ENCODE measurements at regions not wholly inside any gene's neighbourhood (a gene's known extent, or its start where the extent isn't known, plus 50 kb on each side); places are given as distances from the start of the nearest gene placed in this dataset.

- H3K18ac ChIP-seq (ENCODE audit: insufficient read length, low read depth, low read length): no peak overlapping the region
- H3K4me1 ChIP-seq (ENCODE audit: insufficient read depth, low read length): peaks cover 6% of the 10 kb centered on the region; the same call in 1 of the 2 replicates
- no peak overlapping the region for H2BK12ac ChIP-seq (ENCODE audit: insufficient read length, low read depth, low read length)
- H4K8ac ChIP-seq (replicated peaks; ENCODE audit: insufficient read length, low read depth, low read length): no peak overlapping the region
- no peak overlapping the region for H3K14ac ChIP-seq (ENCODE audit: insufficient read depth, low read length)
- no peak overlapping the region for H3K27ac ChIP-seq (ENCODE audit: insufficient read length, low read depth, low read length)
- no peak overlapping the region for H2BK20ac ChIP-seq (ENCODE audit: low read depth, low read length, poor library complexity, severe bottlenecking)
- H4K5ac ChIP-seq (ENCODE audit: insufficient read length, low read depth, low read length): no peak overlapping the region
- no peak overlapping the region for H3K9ac ChIP-seq (ENCODE audit: extremely low read depth, insufficient read length, low read length)
- peaks cover 6% of the 10 kb centered on the region for H3K27me3 Mint-ChIP-seq (ENCODE audit: low read depth)
- H3T11ph ChIP-seq (ENCODE audit: low read length): no peak overlapping the region
- H3K9me3 Mint-ChIP-seq: no peaks in the 10 kb centered on the region; a peak in 2 of 5 replicates
- H2BK5ac ChIP-seq (ENCODE audit: insufficient read length, low read length): no peak overlapping the region
- no peaks in the 10 kb centered on the region for H3K23me2 ChIP-seq (ENCODE audit: insufficient read length, low read depth, low read length, poor library complexity, severe bottlenecking)
- no peak overlapping the region for H2BK15ac ChIP-seq (ENCODE audit: low read depth, low read length)
- H3K4me1 Mint-ChIP-seq: peaks cover 10 to 17% of the 10 kb centered on the region in 2 experiments
- H2AK5ac ChIP-seq (ENCODE audit: insufficient read length, low read length): no peak overlapping the region
- no peak overlapping the region for H3K27ac Mint-ChIP-seq
- H2BK120ac ChIP-seq (ENCODE audit: low read depth, low read length, poor library complexity, severe bottlenecking): no peak overlapping the region
- no peak for DNase-seq
- no peak overlapping the region for H3K4me3 Mint-ChIP-seq
- H3K56ac ChIP-seq (ENCODE audit: insufficient read length, low read depth, low read length): no peak overlapping the region
- no peak overlapping the region for H4K91ac ChIP-seq (ENCODE audit: insufficient read length, low read depth, low read length)
- H3K79me1 ChIP-seq (ENCODE audit: insufficient read depth, low read depth, low read length, poor library complexity, severe bottlenecking): no peaks in the 10 kb centered on the region
- H4K20me1 ChIP-seq (ENCODE audit: control insufficient read depth, insufficient read depth, insufficient read length): no peaks in the 10 kb centered on the region
- no peaks in the 10 kb centered on the region for H3K79me2 ChIP-seq (ENCODE audit: insufficient read depth, low read length)
- H3K27me3 ChIP-seq (ENCODE audit: insufficient read depth, low read length): peaks cover 2% of the 10 kb centered on the region; the same call in 1 of the 2 replicates
- H3K36me3 Mint-ChIP-seq (ENCODE audit: insufficient read depth in 1 of 3, low read depth in 3 of 3): peaks cover 0 to 6% (median 0%) of the 10 kb centered on the region in 3 experiments; a peak in 1 of 7 replicates
- TF ChIP-seq CTCF (conservative IDR thresholded peaks at IDR 0.05): no peak
- H3K9me3 ChIP-seq (ENCODE audit: control insufficient read depth, low read depth, low read length): no peaks in the 10 kb centered on the region
- H3K23ac ChIP-seq (ENCODE audit: insufficient read length, low read depth, low read length): no peak overlapping the region
- no peak overlapping the region for H3K4me2 ChIP-seq (ENCODE audit: insufficient read depth, insufficient read length, low read length)
- WGBS (ENCODE audit: extremely low coverage, insufficient read length, low lambda C conversion rate): no CpG with 5 or more reads among the region's 5 CpGs
- no peak overlapping the region for H3K4ac ChIP-seq (ENCODE audit: low read depth, low read length)
- no peak overlapping the region for H2AFZ ChIP-seq (ENCODE audit: low read length)
Observed at GRCh38 chr11:135037828-135038227, 625.8 kb upstream of the B3GAT1 start.
